ENCODE measurements at regions not wholly inside any gene's neighbourhood (a gene's known extent, or its start where the extent isn't known, plus 50 kb on each side); places are given as distances from the start of the nearest gene placed in this dataset.

DNA sequence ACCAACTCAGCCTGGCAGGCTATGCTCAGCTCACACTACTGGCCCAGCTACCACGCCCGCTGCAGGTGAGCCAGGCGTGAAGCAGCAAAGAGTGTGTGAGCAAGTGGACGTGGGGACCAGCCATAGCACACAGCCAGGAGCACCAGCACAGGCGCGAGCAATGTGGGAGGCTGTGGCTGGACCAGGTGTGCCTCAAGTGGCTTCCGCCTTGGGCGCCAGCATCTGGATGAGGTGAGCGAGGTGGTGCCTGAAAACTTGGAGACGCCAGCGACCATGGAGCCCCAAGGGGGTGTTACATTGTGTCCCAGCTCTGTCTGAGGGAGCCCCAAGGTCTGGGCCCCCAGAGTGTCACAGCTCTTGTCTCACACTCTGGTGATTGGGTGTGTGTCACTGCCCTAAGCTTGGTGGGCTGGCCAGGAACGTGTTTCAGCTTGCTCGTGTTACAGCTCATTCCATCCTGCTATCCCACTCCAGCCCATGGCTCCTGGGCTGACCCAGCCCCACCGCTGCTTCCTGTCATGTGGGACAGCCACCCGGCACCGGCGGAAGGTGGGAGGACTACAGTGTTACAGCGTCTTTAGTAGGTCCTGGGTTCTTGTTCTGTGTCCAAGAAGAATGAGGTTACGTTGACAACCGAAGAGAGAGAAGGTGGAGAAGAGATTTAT lies 508.0 kb upstream of the MMS22L start:
- TF ChIP-seq SPI1 (IDR thresholded peaks at IDR 0.05; ENCODE audit: borderline replicate concordance, low read depth) (no peak), GABPA (IDR thresholded peaks at IDR 0.05; ENCODE audit: low read depth) (no peak), POLR2AphosphoS5 (IDR thresholded peaks at IDR 0.05; ENCODE audit: low read depth) (no peak)
- DNase-seq (ENCODE audit: low read depth in 1 of 2, low spot score in 1 of 2), result no peak
- Histone ChIP-seq H3K4me3 (replicated peaks; ENCODE audit: insufficient read depth, low read length) (no peak overlapping the region), H3K27me3 (ENCODE audit: insufficient read depth, poor library complexity, severe bottlenecking) (no peaks in the 10 kb centered on the region), H3K27ac (replicated peaks) (no peak overlapping the region)

- no peak for TF ChIP-seq REST (IDR thresholded peaks at IDR 0.05; ENCODE audit: insufficient replicate concordance, low read depth)
- TF ChIP-seq SPI1 (IDR thresholded peaks at IDR 0.05; ENCODE audit: borderline replicate concordance, low read depth), result no peak
- TF ChIP-seq, protein P1, sequence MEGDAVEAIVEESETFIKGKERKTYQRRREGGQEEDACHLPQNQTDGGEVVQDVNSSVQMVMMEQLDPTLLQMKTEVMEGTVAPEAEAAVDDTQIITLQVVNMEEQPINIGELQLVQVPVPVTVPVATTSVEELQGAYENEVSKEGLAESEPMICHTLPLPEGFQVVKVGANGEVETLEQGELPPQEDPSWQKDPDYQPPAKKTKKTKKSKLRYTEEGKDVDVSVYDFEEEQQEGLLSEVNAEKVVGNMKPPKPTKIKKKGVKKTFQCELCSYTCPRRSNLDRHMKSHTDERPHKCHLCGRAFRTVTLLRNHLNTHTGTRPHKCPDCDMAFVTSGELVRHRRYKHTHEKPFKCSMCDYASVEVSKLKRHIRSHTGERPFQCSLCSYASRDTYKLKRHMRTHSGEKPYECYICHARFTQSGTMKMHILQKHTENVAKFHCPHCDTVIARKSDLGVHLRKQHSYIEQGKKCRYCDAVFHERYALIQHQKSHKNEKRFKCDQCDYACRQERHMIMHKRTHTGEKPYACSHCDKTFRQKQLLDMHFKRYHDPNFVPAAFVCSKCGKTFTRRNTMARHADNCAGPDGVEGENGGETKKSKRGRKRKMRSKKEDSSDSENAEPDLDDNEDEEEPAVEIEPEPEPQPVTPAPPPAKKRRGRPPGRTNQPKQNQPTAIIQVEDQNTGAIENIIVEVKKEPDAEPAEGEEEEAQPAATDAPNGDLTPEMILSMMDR (IDR thresholded peaks at IDR 0.05; ENCODE audit: insufficient read depth, low read length), result no peak
- TF ChIP-seq POLR2AphosphoS5 (IDR thresholded peaks at IDR 0.05; ENCODE audit: low read depth), result no peak
- TF ChIP-seq GABPA (IDR thresholded peaks at IDR 0.05; ENCODE audit: low read depth), result no peak
- no peak overlapping the region for H3K27ac ChIP-seq (replicated peaks)
- no peaks in the 10 kb centered on the region for H3K27me3 ChIP-seq (ENCODE audit: insufficient read depth, poor library complexity, severe bottlenecking)
- no peak overlapping the region for H3K4me3 ChIP-seq (replicated peaks; ENCODE audit: insufficient read depth, low read length)
- DNase-seq (ENCODE audit: low read depth in 1 of 2, low spot score in 1 of 2), result no peak
These were observed 522.6 kb upstream of the MMS22L start for GRCh38 chr6:97805596-97805995.

- Histone ChIP-seq H3K4me3 (replicated peaks; ENCODE audit: insufficient read depth, low read length) (no peak overlapping the region), H3K27ac (replicated peaks) (no peak overlapping the region), H3K27me3 (ENCODE audit: insufficient read depth, poor library complexity, severe bottlenecking) (no peaks in the 10 kb centered on the region)
- TF ChIP-seq REST (IDR thresholded peaks at IDR 0.05; ENCODE audit: insufficient replicate concordance, low read depth), result no peak
- no peak for TF ChIP-seq SPI1 (IDR thresholded peaks at IDR 0.05; ENCODE audit: borderline replicate concordance, low read depth)
- TF ChIP-seq, protein P1 (IDR thresholded peaks at IDR 0.05; ENCODE audit: insufficient read depth, low read length), result no peak
- no peak for TF ChIP-seq POLR2AphosphoS5 (IDR thresholded peaks at IDR 0.05; ENCODE audit: low read depth)
- no peak for TF ChIP-seq GABPA (IDR thresholded peaks at IDR 0.05; ENCODE audit: low read depth)
- DNase-seq (ENCODE audit: low read depth in 1 of 2, low spot score in 1 of 2), result no peak
These were observed 529.9 kb upstream of the MMS22L start for GRCh38 chr6:97812940-97813339.

GRCh38 chr6:97813889-97814567 lies 531.0 kb upstream of the MMS22L start:
- DNase-seq (ENCODE audit: low read depth in 1 of 2, low spot score in 1 of 2), result no peak
- no peak overlapping the region for H3K4me3 ChIP-seq (replicated peaks; ENCODE audit: insufficient read depth, low read length)
- H3K27ac ChIP-seq (replicated peaks), result no peak overlapping the region
- no peaks in the 10 kb centered on the region for H3K27me3 ChIP-seq (ENCODE audit: insufficient read depth, poor library complexity, severe bottlenecking)
- TF ChIP-seq SPI1 (IDR thresholded peaks at IDR 0.05; ENCODE audit: borderline replicate concordance, low read depth) (no peak), POLR2AphosphoS5 (IDR thresholded peaks at IDR 0.05; ENCODE audit: low read depth) (no peak), REST (IDR thresholded peaks at IDR 0.05; ENCODE audit: insufficient replicate concordance, low read depth) (no peak), GABPA (IDR thresholded peaks at IDR 0.05; ENCODE audit: low read depth) (no peak)
- TF ChIP-seq, protein P1 (IDR thresholded peaks at IDR 0.05; ENCODE audit: insufficient read depth, low read length), result no peak

Measured in HL-60 (cell line).